KMS-11 (cell line): ENCODE measurements at regions not wholly inside any gene's neighbourhood (a gene's known extent, or its start where the extent isn't known, plus 50 kb on each side); places are given as distances from the start of the nearest gene placed in this dataset.

Source experiments
- H2AFZ ChIP-seq: fragments of 200-600 bp; sonication (generic); 2 replicates; pipeline ENCODE4 v1.6.1; 2016; ENCODE audit warnings: antibody characterized with exemption, mixed run types, low read depth
- H3K27ac ChIP-seq: fragments of 200-600 bp; sonication (generic); 2 replicates; pipeline ENCODE4 v1.6.1; 2016; ENCODE audit warnings: mild to moderate bottlenecking, mixed run types
- H3K27me3 ChIP-seq: fragments of 200-600 bp; sonication (generic); 2 replicates; pipeline ENCODE4 v1.6.1; 2017; ENCODE audit warnings: mild to moderate bottlenecking, low read depth, mixed run types, moderate library complexity; ENCODE audit not compliant: insufficient read depth
- H3K36me3 ChIP-seq: fragments of 200-600 bp; sonication (generic); 2 replicates; pipeline ENCODE4 v1.6.1; 2017; ENCODE audit warnings: mild to moderate bottlenecking, mixed run types; ENCODE audit not compliant: insufficient read depth
- H3K4me1 ChIP-seq: fragments of 200-600 bp; sonication (generic); 2 replicates; pipeline ENCODE4 v1.6.1; 2016; ENCODE audit warnings: mild to moderate bottlenecking, low read depth, mixed run types; ENCODE audit not compliant: poor library complexity, severe bottlenecking
- H3K4me2 ChIP-seq: fragments of 200-600 bp; sonication (generic); 2 replicates; pipeline ENCODE4 v1.7.0; 2016; ENCODE audit warnings: mild to moderate bottlenecking, mixed run types
- H3K4me3 ChIP-seq: fragments of 200-600 bp; sonication (generic); IDR thresholded peaks from 2 replicates; pipeline ENCODE4 v1.6.1; 2017; ENCODE audit warnings: low read depth, low read length, mixed read lengths; ENCODE audit not compliant: insufficient read depth
- H3K79me2 ChIP-seq: fragments of 200-600 bp; sonication (generic); 2 replicates; pipeline ENCODE4 v1.6.1; 2016; ENCODE audit warnings: low read depth, mixed run types; ENCODE audit not compliant: insufficient read depth
- H3K9ac ChIP-seq: fragments of 200-600 bp; sonication (generic); 2 replicates; pipeline ENCODE4 v1.6.1; 2016; ENCODE audit warnings: mild to moderate bottlenecking, mixed run types
- H4K20me1 ChIP-seq: fragments of 200-600 bp; sonication (generic); 2 replicates; pipeline ENCODE4 v1.6.1; 2016; ENCODE audit warnings: mild to moderate bottlenecking, mixed run types; ENCODE audit not compliant: insufficient read depth
- TF ChIP-seq, protein P1 (sequence below): fragments of 200-600 bp; sonication (generic); conservative IDR thresholded peaks from 2 replicates; pipeline ENCODE4 v1.6.1; 2017; ENCODE audit warnings: low read depth, mild to moderate bottlenecking, antibody characterized with exemption, low read length, moderate library complexity, mixed read lengths

DNA sequence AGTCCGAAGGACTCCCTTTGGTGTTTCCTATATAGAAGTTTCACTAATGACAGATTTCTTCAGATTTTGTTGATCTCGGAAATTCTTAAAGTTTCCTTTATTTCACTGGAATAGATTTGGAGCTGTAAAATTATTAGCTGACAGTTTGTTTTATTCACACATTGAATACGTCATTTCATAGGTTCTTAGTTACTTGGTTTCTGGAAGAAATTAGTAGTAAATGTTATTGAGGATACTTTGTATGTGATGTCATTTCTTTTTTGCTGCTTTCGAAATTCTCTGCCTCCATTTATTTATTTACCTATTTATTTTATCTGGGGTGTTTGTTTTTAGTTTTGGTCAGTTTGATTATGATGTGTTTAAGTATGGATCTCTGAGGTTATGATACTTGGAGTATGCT is 1205.9 kb upstream of the GYPC start:
- TF ChIP-seq, protein P1, sequence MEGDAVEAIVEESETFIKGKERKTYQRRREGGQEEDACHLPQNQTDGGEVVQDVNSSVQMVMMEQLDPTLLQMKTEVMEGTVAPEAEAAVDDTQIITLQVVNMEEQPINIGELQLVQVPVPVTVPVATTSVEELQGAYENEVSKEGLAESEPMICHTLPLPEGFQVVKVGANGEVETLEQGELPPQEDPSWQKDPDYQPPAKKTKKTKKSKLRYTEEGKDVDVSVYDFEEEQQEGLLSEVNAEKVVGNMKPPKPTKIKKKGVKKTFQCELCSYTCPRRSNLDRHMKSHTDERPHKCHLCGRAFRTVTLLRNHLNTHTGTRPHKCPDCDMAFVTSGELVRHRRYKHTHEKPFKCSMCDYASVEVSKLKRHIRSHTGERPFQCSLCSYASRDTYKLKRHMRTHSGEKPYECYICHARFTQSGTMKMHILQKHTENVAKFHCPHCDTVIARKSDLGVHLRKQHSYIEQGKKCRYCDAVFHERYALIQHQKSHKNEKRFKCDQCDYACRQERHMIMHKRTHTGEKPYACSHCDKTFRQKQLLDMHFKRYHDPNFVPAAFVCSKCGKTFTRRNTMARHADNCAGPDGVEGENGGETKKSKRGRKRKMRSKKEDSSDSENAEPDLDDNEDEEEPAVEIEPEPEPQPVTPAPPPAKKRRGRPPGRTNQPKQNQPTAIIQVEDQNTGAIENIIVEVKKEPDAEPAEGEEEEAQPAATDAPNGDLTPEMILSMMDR = no peak
- Histone ChIP-seq H2AFZ (no peak overlapping the region), H3K36me3 (no peaks in the 10 kb centered on the region), H4K20me1 (no peaks in the 10 kb centered on the region), H3K4me2 (no peak overlapping the region), H3K27me3 (no peaks in the 10 kb centered on the region), H3K4me3 (no peak overlapping the region), H3K9ac (no peak overlapping the region), H3K79me2 (no peaks in the 10 kb centered on the region), H3K4me1 (no peaks in the 10 kb centered on the region), H3K27ac (no peak overlapping the region)

DNA sequence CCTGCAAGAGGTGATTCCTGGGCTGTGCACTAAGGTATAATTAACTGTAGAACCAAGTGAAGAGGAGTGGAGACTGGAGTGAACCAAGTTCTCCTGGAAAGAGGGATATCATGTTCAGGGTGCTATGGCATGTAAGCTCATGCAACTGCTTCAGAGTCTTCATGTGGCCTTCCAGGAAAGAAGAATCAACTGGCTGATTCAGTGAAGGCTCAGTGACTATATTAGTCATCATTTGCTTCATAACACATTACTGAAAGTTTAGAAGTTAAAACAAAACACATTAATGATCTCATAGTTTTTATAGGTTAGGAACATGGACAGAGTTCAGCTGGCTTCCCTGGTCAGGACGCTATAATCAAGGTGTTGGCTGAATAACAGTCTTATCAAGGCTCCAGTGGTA is 1200.8 kb upstream of the GYPC start:
- H3K79me2 ChIP-seq = no peaks in the 10 kb centered on the region
- no peak overlapping the region for H3K4me3 ChIP-seq
- H4K20me1 ChIP-seq = no peaks in the 10 kb centered on the region
- H3K27ac ChIP-seq = no peak overlapping the region
- H3K9ac ChIP-seq = no peak overlapping the region
- TF ChIP-seq, protein P1 = no peak
- H3K27me3 ChIP-seq = no peaks in the 10 kb centered on the region
- no peak overlapping the region for H3K4me2 ChIP-seq
- no peaks in the 10 kb centered on the region for H3K36me3 ChIP-seq
- no peak overlapping the region for H2AFZ ChIP-seq
- no peaks in the 10 kb centered on the region for H3K4me1 ChIP-seq

DNA sequence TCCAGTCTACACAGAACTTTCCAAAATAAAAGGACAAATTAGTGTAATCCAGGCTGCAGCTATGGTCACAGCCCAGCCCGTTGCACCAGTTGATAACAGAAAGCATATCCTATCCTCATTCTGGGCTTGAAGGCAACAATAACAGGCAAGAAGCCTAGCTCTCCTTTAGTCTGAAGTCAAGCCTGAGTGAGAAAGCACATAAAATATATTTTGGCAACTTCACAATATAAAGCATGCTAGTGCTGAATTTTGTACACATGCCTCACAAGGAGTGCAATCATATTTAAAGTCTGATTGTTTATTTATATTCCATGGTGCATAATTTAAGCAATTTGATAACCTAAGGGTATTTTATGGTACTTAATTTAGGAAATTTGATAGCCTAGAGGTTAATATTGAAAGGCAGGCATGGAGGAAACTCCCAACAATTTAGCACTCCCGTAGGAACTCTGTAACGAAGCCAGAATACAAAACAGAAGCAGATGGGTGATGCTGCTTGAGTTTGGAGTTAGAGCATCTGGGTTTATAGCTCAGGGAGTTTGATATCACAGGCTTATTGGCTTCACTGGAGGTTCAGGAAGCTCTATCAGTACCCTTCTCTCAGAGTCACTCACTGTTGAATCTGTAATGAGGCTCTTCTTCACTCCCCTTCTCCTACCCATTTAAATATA is 1199.1 kb upstream of the GYPC start:
- no peaks in the 10 kb centered on the region for H3K27me3 ChIP-seq
- no peak overlapping the region for H2AFZ ChIP-seq
- H3K36me3 ChIP-seq = no peaks in the 10 kb centered on the region
- no peaks in the 10 kb centered on the region for H3K4me1 ChIP-seq
- no peak overlapping the region for H3K4me2 ChIP-seq
- H3K9ac ChIP-seq = no peak overlapping the region
- H4K20me1 ChIP-seq = no peaks in the 10 kb centered on the region
- H3K27ac ChIP-seq = no peak overlapping the region
- TF ChIP-seq, protein P1 = no peak
- no peaks in the 10 kb centered on the region for H3K79me2 ChIP-seq
- no peak overlapping the region for H3K4me3 ChIP-seq

DNA sequence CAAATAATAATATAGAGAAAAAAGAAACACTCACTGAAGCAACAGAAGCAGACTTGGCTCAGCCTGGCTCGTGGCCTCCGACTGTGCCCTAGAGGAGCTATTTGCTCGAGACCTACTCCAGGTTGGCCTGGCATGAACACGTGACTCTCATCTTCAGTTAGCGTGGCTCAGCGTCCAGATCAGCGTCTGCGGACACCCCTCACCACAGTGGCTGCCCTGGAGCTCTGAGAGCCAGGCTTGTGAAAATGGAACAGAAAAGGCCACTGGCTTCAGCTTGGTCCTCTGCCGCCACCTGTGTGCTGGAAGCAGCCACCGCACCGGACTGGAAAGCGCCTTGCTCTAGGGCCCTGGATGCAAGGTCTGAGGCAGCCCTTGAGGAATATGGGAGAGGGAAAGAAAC is 1184.0 kb upstream of the GYPC start:
- TF ChIP-seq, protein P1 = no peak
- Histone ChIP-seq H3K4me2 (no peak overlapping the region), H3K27ac (no peak overlapping the region), H3K4me1 (no peaks in the 10 kb centered on the region), H3K4me3 (no peak overlapping the region), H4K20me1 (no peaks in the 10 kb centered on the region), H3K79me2 (no peaks in the 10 kb centered on the region), H3K36me3 (no peaks in the 10 kb centered on the region), H3K27me3 (no peaks in the 10 kb centered on the region), H3K9ac (no peak overlapping the region), H2AFZ (no peak overlapping the region)
